22Rv1 (cell line): ENCODE measurements at regions not wholly inside any gene's neighbourhood (a gene's known extent, or its start where the extent isn't known, plus 50 kb on each side); places are given as distances from the start of the nearest gene placed in this dataset.

Experiments used
- ZFX ChIP-seq: fragments of 450-650 bp; IDR thresholded peaks from 2 replicates; pipeline ENCODE4 v1.6.1; 2017; ENCODE audit warnings: antibody characterized with exemption, borderline replicate concordance
- TF ChIP-seq, protein P1 (sequence below): fragments of 450-650 bp; IDR thresholded peaks from 2 replicates; pipeline ENCODE4 v1.5.1; 2017; ENCODE audit warnings: mild to moderate bottlenecking

DNA sequence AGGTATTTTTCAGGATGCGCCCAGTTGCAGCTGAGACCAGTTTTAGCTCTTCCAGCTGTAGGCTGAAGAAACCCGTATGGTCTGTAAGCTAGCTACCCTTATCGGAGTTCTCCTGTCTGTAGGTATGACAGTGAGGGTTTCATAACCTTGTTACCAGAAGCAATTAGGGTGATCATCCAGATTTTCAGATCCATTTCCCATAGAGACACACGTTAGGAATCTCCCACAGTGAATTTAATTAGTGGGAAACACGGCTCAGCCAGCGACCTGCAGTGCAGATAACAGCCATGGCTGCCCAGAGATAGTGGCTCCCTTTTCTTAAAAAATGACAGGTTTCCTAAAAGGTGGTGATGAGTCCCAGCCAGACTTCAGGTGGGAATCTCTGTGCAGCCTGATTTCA lies 111.1 kb downstream of the BTBD3 start:
- TF ChIP-seq, protein P1, sequence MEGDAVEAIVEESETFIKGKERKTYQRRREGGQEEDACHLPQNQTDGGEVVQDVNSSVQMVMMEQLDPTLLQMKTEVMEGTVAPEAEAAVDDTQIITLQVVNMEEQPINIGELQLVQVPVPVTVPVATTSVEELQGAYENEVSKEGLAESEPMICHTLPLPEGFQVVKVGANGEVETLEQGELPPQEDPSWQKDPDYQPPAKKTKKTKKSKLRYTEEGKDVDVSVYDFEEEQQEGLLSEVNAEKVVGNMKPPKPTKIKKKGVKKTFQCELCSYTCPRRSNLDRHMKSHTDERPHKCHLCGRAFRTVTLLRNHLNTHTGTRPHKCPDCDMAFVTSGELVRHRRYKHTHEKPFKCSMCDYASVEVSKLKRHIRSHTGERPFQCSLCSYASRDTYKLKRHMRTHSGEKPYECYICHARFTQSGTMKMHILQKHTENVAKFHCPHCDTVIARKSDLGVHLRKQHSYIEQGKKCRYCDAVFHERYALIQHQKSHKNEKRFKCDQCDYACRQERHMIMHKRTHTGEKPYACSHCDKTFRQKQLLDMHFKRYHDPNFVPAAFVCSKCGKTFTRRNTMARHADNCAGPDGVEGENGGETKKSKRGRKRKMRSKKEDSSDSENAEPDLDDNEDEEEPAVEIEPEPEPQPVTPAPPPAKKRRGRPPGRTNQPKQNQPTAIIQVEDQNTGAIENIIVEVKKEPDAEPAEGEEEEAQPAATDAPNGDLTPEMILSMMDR = no peak
- no peak for TF ChIP-seq ZFX
